GM19395 (cell line): ENCODE measurements at regions not wholly inside any gene's neighbourhood (a gene's known extent, or its start where the extent isn't known, plus 50 kb on each side); places are given as distances from the start of the nearest gene placed in this dataset.
"Not testable (repeated sequence)": the region's sequence is repeated elsewhere in the genome, so short reads cannot be mapped to it uniquely, and the experiment has no call there.

Source experiments
- ATAC-seq: cut with Tn5 transposase; IDR thresholded peaks from one replicate; pipeline ENCODE4 v1.9.1; 2021; ENCODE audit warnings: mild to moderate bottlenecking, moderate library complexity; ENCODE audit not compliant: unreplicated experiment

DNA sequence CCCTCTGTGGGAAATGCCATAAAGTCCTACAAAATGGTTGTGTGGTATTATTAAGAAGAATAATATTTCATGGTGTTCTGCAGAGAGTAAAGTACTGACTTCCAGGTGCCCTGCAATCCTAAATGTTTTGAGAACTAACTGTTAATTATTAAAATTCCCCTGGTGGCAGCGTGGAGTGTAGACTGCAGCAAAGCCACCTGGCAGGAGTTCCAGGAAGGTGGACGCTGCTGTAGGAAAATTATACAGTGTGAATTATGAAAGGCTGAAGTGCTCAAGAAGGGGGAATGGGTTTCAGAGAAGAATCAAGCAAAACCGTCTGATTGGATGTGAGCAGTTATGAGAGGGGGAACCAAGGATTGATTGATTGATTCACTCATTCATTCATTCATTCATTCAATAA lies 572.4 kb upstream of the PPP2R3A start:
- no peak for ATAC-seq

DNA sequence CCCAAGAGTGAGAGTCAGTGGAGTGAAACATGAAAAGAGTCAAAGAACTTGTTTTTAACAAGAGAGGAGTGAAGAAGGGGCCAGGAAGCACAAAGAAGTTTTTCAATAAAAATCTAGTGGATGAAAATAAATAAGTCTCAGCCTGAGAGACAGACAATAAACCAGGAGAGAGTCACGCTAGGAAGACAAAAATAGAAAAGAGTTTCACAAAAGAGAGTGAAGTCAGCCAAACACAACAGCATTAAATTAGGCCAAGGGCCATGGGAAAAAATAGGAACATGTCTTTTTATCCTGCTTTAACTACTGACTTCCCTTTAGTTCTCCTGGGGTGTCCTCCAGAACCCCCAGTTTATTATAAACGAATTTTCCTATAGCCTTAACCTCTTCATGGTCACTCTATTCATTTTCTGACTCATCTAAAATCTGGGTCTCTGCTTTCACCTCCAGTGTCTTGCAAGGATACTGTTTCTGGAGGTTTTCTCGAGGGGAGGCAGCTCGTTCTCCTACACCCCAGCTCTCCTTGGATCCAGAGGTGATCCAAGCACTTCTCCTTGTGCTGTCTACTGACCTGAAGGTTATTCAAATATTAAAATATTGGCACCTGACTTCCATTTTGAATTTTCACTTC lies 571.5 kb upstream of the PPP2R3A start:
- ATAC-seq: no peak

DNA sequence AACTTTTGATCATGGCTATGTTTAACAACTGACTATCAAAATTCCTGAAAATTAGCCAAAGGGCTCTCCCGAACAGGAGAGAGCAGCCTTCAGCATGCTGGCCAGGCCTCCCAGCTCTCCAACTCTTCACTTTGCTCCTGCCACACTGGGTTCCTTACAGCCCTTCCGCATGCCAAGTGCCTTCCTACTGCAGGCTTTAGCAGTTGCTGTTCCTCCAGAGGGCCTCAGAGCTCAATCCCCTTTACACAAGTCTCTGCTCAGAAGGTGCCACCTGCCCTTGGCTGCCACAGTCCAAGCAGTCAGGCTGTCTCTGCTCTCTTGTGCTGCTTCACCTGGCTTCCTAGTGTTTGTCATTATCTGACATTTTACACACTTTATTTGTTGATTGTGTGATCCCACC lies 553.1 kb upstream of the PPP2R3A start:
- no peak for ATAC-seq

DNA sequence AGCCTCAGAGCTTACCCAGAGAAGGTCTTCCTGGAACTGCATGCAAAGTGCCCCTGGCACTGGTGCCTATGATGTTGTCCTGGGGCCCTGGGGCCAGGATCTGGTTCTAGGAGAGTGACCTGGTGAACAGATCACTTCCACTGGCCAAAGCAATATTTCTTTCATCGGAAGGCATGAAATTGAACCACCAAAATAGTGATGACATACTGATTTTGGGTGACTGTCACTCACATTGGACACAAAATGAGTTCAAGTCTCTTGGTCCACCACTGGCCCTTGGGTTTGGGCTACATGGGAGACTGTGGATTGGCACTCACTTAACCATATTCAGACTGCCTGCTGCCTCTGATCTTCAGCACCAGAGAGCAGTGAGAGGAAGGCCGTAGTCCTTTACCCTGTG lies 549.3 kb upstream of the PPP2R3A start:
- ATAC-seq: no peak

DNA sequence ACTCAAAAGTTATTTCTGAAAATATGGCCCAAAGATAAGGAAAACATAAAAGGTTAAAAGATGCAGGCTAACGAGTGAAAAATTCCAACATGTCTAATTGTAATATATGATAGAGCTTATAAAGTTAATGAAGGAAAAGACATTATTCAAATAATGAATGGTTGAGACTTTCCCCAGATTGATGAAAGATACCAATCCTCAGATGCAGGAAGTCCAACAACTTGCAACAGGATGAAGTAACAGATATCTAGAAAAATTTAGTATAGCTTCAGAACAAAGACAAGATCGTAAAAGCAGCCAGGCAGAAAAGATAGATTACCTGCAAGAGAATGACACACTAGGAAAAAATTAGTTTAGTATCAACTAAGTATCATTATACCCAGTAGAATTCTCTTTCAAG lies 546.4 kb upstream of the PPP2R3A start:
- ATAC-seq: no peak

GRCh38 chr3:135426508-135426907 lies 539.0 kb upstream of the PPP2R3A start:
- no peak for ATAC-seq

GRCh38 chr3:135432402-135432801 lies 533.1 kb upstream of the PPP2R3A start:
- ATAC-seq: no peak

DNA sequence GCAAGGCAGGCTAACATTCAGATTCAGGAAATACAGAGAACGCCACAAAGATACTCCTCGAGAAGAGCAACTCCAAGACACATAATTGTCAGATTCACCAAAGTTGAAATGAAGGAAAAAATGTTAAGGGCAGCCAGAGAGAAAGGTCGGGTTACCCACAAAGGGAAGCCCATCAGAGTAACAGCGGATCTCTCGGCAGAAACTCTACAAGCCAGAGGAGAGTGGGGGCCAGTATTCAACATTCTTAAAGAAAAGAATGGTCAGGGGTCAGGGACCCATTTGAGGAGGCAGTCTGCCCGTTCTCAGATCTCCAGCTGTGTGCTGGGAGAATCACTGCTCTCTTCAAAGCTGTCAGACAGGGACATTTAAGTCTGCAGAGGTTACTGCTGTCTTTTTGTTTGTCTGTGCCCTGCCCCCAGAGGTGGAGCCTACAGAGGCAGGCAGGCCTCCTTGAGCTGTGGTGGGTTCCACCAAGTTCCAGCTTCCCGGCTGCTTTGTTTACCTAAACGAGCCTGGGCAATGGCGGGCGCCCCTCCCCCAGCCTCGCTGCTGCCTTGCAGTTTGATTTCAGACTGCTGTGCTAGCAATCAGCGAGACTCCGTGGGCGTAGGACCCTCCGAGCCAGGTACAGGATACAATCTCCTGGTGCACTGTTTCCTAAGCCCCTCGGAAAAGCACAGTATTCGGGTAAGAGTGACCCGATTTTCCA lies 526.5 kb upstream of the PPP2R3A start:
- ATAC-seq: not testable (repeated sequence)

- not testable (repeated sequence) for ATAC-seq
Observed at GRCh38 chr3:135439632-135440031, 525.9 kb upstream of the PPP2R3A start.

DNA sequence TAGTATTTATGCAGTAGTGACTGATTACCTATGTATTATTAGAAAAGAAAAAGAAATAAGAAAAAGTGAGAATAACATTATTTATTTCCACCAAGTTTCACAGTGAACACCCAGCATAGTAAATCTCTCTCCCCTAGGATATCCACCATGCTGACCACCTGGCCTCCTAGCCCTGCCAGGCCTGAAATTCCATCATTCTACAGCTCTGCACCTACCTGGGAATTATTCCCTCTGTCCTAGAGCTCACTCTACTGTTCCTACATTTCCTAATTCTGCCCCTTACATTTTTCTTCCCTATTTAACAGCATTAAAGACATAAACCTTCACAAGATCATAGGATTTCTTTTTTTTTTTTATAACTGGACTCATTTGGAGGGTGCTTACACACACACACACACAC lies 525.3 kb upstream of the PPP2R3A start:
- ATAC-seq: no peak

DNA sequence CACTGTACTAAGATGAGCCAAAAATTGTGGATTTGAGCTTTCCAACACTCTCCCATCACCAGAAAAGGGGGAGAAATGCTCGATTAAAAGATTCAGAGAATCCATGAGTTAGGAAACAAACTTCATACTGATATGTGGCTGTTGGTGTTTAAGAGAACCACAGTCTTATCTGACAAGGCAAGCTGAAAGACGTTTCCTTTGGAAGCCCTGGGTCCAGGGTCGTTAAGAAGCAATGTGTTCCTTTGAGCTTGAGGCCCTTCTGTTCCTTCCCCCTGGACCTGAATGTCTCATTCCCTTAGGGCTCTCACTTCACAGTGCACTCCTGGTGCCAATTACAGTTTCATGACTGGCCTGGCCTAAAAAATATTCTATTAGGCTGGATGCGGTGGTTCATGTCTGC lies 524.8 kb upstream of the PPP2R3A start:
- ATAC-seq: no peak

GRCh38 chr3:135444058-135444457 lies 521.5 kb upstream of the PPP2R3A start:
- no peak for ATAC-seq

- ATAC-seq: no peak
Observed at GRCh38 chr3:135447483-135447882, 518.0 kb upstream of the PPP2R3A start.

GRCh38 chr3:135448520-135448919 lies 517.0 kb upstream of the PPP2R3A start:
- ATAC-seq: no peak

- ATAC-seq: no peak
Observed at GRCh38 chr3:135449046-135449445, 516.5 kb upstream of the PPP2R3A start.

DNA sequence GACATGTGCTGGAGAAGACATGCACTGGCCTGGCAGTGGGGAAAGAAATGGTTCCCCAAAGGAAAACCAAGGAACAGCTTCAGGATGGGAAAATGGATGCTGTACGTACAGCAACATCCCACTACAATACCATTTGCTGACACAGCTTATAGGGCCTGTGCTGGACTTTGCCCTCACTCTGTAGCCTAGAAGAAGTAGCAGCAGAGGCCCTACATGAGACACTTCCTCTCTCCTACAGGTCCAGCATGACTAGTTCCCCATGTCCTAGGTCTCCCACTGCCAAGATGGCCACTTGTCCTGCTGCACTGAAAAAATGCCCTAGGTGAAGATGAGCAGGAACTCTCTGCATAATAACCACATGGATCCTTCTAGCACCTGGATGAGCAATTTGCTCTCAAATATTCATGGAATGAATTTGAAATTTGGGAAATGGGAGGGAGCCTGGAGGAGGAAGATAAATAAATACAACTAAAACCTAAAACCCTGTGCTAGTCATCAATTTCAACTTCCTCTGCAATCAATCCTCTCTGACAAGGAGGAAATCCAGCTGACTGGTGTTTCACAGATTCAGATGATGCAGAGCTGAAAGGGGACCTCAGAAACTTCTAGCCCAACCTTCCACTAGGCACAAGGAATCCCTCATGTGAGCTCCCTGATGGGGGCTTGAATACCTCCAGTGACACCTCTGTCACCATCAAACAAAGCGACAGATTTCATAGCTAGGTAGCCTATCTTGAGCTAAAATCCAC lies 514.3 kb upstream of the PPP2R3A start:
- no peak for ATAC-seq

DNA sequence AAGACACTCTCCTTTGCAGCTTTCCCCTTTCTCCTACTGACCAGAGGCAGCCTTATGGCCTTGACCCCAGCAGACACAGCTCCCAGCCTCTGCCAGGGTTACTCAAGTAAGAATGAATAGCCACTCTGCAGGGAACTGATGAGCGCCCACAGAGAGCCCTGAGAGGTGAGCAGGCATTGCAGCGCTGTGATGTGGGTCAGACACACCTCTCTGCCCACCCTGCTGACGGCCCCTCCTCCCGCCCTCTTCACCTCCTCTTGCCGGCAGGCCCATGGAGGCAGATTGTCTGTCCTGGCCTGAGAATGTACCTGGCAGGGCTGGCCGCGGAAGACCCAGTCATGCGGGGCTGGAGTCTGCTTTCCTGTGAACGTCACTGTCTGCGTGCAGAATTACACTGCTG lies 512.6 kb upstream of the PPP2R3A start:
- ATAC-seq: no peak

DNA sequence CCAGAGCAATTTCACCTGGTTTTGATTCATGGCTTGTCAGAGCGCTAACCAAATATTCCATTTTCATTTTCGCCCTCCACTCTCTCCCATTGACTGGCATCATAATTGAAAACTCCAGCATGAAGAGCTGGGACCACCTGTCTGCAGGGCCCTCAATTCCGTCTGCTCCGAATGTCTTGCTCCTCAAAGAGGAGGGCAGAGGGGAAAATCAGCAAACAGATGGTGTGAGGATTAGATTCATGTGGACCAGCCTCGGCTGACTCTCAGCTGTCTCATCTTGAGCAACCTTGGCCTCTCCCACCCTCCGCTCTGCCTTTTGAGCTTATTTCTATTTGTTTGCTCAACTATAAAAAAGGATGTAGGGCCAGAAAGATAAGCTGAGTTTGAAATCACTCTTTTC lies 512.2 kb upstream of the PPP2R3A start:
- ATAC-seq: no peak

- no peak for ATAC-seq
Observed at GRCh38 chr3:135454890-135455289, 510.6 kb upstream of the PPP2R3A start.

DNA sequence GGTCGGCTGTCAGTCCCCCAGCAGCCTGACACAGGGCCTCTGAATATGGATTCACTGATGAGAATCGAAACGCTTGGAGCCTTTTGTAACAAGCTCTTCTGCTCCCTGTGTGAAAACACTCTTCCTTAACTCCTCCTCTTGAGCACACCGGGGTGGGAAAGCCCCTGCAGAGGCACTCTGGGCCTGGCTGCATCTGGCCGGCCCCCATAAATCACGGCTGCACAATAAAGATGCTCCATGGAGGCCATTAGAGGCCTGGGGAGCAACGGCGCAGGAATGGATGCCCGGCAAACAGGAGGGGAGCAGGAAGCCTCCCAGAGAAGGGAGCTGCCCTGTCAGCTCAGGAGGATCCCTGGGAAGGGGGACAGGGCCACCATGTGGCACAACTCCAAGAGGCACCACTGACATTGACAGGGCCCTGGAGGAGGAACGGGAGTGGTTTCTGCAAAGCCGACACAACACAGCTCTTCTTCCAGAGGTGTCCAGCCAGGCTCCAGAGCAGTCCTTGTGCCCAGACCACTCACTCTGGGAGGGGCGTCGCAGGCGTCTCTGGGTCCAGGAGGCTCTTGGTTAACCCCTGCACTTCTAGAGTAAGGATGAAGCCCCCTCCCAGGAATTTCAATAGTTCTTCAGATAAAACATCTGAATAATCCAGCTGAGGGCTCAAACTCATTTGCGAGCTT lies 509.3 kb upstream of the PPP2R3A start:
- ATAC-seq: no peak

GRCh38 chr3:135458541-135459322 lies 506.8 kb upstream of the PPP2R3A start:
- ATAC-seq: no peak
